ENCODE measurements at regions not wholly inside any gene's neighbourhood (a gene's known extent, or its start where the extent isn't known, plus 50 kb on each side); places are given as distances from the start of the nearest gene placed in this dataset.
"Not testable (repeated sequence)": the region's sequence is repeated elsewhere in the genome, so short reads cannot be mapped to it uniquely, and the experiment has no call there.

GRCh38 chr11:97764605-97765004, 1256.1 kb upstream of the CNTN5 start:
- no peak for DNase-seq

GRCh38 chr11:97770570-97770969, 1250.2 kb upstream of the CNTN5 start:
- no peak for DNase-seq

DNA sequence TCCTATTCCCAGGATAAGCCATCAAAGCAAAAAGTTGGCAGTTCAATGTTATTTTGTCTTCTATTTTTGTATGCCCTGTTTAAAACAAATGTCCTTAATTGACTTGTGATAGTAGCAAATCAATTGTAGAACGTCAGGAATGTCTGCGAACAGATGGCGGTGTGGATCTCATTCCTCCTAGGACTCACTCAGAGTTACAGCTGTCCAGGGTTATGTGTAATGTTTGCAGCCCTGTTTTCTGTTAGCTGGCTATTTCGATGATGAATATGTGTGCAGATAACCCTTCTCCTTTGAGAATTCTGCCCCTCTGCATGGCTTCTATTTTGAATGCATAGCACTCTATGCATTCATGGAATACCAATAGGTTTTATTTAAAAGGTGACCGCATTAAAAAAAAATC, 1248.0 kb upstream of the CNTN5 start:
- no peak for DNase-seq

GRCh38 chr11:97784388-97784787, 1236.4 kb upstream of the CNTN5 start:
- DNase-seq: not testable (repeated sequence)

GRCh38 chr11:97786961-97787360, 1233.8 kb upstream of the CNTN5 start:
- no peak for DNase-seq

DNA sequence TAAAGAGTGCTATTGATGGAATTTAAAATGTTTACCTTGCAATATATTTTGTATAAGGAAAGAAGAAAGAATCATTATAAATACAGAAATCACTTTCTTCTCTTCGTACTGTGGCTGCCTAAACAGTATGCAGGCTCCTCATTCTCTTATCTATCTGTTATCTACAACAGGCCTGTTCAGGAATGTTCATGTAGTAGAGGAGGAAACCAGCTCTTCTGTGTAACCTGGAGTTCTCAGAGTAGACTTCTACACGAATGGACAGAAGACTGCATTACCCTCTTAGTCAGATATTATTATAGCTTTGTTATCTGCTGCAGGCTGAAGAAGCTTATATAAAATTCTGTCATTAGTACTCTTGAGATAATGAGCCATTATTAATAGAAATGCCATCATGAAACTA, 1225.9 kb upstream of the CNTN5 start:
- DNase-seq: no peak

DNA sequence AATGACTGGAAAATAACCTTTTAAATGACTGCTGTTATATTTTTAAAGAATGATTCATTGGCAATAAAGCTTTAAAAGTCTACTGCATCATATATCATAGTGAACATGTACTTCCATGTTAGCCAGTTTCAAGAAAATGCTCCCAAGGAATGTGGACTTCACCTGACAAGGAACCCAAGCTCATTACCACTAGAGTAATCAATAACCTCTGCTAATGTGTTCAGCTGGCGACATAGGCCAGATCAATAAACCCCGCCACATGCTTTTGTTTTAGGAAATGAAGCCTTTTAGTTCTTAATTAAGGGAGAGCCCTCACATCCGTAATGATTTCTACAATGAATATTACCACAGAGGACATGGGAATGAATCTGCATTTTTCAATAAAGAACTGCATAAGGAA, 1219.9 kb upstream of the CNTN5 start:
- DNase-seq: no peak

DNA sequence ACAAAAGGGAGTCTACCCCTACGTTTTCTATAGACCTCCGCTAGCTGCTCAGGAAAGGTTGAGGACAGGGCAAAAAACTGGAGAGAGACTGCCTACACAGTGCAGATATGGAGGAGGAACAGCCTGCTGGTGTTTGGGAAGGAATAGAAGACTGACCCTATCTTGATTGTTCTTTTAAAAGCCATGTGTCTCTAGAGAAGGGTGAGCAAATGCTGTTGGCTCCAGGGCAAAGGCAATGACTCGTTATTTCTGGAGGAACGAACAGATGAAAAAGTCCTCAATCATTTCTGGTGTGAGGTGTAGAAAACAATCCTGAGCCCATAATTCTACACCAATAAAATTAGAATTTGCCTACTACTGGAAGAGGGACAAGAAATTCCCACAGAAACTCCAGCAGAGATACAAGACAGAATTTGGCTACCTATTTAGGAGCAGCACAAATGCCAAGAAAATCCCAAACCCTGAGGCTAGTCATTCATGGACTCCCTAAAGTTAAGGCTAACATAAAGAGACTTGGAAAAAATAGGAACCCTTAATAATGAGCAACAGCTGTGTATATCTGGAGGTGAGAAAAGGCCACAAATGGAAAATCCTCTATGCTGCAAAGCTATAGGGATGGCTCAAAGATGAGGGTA, 1206.3 kb upstream of the CNTN5 start:
- DNase-seq: no peak

DNA sequence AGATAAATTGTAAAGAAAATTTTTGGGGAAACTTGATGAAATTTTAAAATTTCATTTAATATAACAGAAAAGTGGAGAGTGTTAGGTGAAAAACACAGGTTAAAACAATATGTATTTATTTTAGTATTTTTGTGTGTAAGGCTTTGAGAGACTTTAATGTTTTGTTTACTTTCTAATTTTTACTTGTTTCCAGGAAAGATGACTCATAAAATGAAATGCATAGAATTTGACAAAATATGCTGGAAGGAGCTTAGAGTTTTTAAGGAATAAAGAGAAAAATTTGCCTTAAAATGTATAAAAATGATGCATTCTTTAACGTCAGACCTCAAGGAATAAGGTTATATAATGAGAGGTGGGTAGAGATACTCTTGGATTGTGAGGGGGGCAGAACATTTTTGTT, 1205.1 kb upstream of the CNTN5 start:
- DNase-seq: no peak

DNA sequence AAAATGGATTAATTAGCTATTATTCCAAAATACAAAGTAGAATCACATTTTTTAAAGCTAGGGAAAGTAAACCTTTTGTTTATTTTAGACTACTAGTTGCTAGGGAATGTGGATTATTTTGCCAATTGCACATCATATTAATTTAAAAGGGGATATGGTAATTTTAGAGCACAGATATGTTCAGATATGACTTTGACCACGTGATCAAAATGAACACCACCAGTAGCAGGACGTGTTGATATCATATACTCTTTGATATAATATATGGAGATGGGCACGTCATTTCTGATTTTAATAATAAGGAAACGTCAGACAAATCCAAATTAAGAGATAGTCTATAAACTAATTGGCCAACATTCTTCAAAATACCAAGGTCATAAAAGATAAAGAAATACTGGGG, 1188.3 kb upstream of the CNTN5 start:
- no peak for DNase-seq

- DNase-seq: no peak
Observed at GRCh38 chr11:97833412-97833811, 1187.3 kb upstream of the CNTN5 start.

DNA sequence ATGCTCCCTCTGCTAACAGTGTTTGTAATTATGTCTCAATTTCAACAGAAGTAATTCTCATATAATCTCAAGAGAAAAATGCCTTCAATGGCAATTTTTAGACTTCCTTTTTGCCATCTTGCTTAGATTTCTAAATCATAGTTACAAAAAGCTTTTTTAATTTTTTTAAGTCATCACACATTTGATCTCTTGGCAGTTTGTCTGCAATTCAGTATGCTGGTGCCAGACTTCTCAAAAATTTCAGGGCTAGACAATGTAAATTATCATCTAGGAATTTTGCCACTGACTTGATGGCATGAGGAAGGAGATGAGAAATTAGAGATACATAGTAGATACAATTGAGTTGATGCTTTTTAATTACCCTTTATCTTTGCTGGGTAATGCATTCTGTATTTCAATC, 1176.7 kb upstream of the CNTN5 start:
- no peak for DNase-seq

- no peak for DNase-seq
Observed at GRCh38 chr11:97847730-97848129, 1173.0 kb upstream of the CNTN5 start.

GRCh38 chr11:97850701-97851100, 1170.0 kb upstream of the CNTN5 start:
- DNase-seq: no peak

GRCh38 chr11:97854357-97854756, 1166.4 kb upstream of the CNTN5 start:
- no peak for DNase-seq

DNA sequence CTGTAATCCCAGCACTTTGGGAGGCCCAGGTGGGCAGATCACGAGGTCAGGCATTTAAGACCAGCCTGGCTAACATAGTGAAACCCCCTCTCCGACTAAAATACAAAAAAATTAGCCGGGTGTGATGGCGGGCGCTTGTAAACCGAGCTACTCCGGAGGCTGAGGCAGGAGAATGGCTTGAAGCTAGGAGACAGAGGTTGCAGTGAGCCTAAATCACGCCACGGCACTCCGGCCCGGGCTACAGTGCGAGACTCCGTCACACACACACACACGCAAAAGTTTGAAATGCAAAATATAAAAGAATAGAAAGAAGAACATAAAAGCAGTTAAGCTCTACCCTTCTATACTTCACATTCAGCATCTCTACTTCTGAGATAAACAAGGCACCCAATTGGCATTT, 1165.9 kb upstream of the CNTN5 start:
- no peak for DNase-seq

- DNase-seq: no peak
Observed at GRCh38 chr11:97856666-97857065, 1164.1 kb upstream of the CNTN5 start.

- no peak for DNase-seq
Observed at GRCh38 chr11:97860237-97860636, 1160.5 kb upstream of the CNTN5 start.

- DNase-seq: no peak
Observed at GRCh38 chr11:97862021-97862420, 1158.7 kb upstream of the CNTN5 start.

- DNase-seq: no peak
Observed at GRCh38 chr11:97865424-97866012, 1155.2 kb upstream of the CNTN5 start.

- no peak for DNase-seq
Observed at GRCh38 chr11:97871816-97872215, 1148.9 kb upstream of the CNTN5 start.

DNA sequence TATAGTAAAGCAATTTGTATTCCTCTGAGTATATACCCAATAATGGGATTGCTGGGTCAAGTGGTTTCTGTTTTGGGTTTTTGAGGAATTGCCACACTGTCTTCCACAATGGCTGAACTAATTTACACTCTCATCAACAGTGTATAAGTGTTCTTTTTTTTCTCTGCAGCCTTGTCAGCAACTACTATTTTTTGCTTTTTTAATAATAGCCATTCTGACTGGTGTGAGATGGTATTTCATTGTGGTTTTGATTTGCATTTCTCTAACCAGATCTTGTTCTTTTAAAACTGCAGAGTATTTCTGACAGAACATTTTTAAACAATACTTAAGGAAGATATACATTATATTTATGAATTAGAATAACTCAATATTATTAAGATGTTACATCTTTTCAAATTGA, 1140.5 kb upstream of the CNTN5 start:
- no peak for DNase-seq

DNA sequence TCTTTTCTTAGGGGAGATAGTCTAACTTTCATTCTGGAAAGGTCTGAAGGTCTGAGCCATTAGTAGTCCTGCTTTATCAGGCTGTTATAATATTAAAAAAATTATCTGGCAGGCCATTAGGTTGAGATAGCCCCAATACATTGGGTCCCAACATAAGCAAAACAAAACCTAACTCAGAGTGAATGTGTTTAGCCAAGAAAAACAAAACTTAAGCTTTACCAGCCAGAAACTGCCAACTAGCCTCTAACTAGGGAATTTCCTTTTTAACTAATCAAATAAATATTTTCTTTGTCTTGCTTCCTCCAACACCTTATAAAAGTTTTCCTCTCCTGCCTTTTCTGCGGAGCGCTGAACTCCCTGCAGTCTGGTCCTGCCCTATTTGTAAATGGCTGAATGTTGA, 1137.7 kb upstream of the CNTN5 start:
- DNase-seq: no peak

GRCh38 chr11:97888641-97889040, 1132.1 kb upstream of the CNTN5 start:
- no peak for DNase-seq

DNA sequence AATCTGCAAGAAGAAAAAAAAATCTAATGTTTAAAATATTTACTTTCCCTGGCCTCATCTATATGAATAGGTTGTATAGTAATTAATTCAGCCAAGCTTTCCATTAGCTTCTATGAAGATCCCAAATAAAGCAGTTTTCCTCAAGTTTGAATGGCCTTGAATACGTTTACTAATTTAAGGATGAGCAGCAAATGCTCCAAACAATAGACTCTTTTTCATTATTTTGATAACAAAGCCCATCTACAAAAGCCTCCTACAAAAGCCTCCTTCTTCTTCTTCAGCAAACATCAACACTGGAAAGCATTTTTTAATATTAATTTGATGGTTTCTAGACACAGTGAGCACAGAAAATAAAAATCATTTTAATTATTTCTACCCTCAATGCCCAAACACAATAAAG, 1130.3 kb upstream of the CNTN5 start:
- no peak for DNase-seq
